ENCODE measurements at regions not wholly inside any gene's neighbourhood (a gene's known extent, or its start where the extent isn't known, plus 50 kb on each side); places are given as distances from the start of the nearest gene placed in this dataset.

- TF ChIP-seq POLR2A (IDR thresholded peaks at IDR 0.05; ENCODE audit: low read length) = no peak
- TF ChIP-seq GATA1 (IDR thresholded peaks at IDR 0.05; ENCODE audit: low read depth, low read length) = no peak
Observed at GRCh38 chr3:22450786-22451400, 699.9 kb upstream of the ZNF385D start.

Measured in erythroblast (primary cell).